Endothelial cell of umbilical vein (primary cell): ENCODE measurements at regions not wholly inside any gene's neighbourhood (a gene's known extent, or its start where the extent isn't known, plus 50 kb on each side); places are given as distances from the start of the nearest gene placed in this dataset.
"Not testable (repeated sequence)": the region's sequence is repeated elsewhere in the genome, so short reads cannot be mapped to it uniquely, and the experiment has no call there.

Experiments used
- BruUV-seq: library from RNA; stranded (reverse); fragments of 400-500 nt; replicated peaks from 2 replicates; lab custom pipeline; 2021; lab: Mats Ljungman, UMichigan
- CTCF ChIA-PET: fragments of 300-600, 350-600 bp; sonication (Branson Sonifier 250); formaldehyde crosslinking; loops from one replicate; lab custom pipeline; 2021; ENCODE audit warnings: antibody characterized with exemption, inconsistent platforms; lab: Charles Lee
- POLR2A ChIA-PET: fragments of 300-600, 350-600 bp; sonication (Branson Sonifier 250); formaldehyde crosslinking; loops from one replicate; lab custom pipeline; 2021; ENCODE audit warnings: antibody characterized with exemption, inconsistent platforms; lab: Charles Lee
- DNase-seq: peaks from one replicate; pipeline ENCODE4 v3.0.0-alpha.2; 2011; ENCODE audit warnings: low read depth, low spot score
- FAIRE-seq: peaks from 2 replicates; lab custom pipeline; 2011; peaks lifted over from hg19 to GRCh38; lab: Jason Lieb, UNC
- H2AFZ ChIP-seq: 2 replicates; pipeline ENCODE4 v1.6.0; 2012; ENCODE audit warnings: low read depth, low read length, control low read depth, inconsistent platforms
- H3K27ac ChIP-seq: 2 replicates; pipeline ENCODE4 v1.5.1; 2011; ENCODE audit warnings: low read depth, mild to moderate bottlenecking, control low read depth, low read length, moderate library complexity; ENCODE audit not compliant: insufficient read depth
- H3K27me3 ChIP-seq, 2 experiments: 2 replicates each; pipeline versions ENCODE4 v1.6.0 to v1.6.1; 2011; ENCODE audit warnings: low read length in 2 of 2, mixed read lengths in 1 of 2; ENCODE audit not compliant: control insufficient read depth in 2 of 2, insufficient read depth in 2 of 2
- H3K36me3 ChIP-seq, 2 experiments: 2 replicates in 1 of 2; 3 replicates in 1 of 2; pipeline ENCODE4 v1.5.1; 2011; ENCODE audit warnings: low read length in 2 of 2, mild to moderate bottlenecking in 1 of 2, moderate library complexity in 1 of 2; ENCODE audit not compliant: control insufficient read depth in 2 of 2, insufficient read depth in 2 of 2; ENCODE audit errors: extremely low read depth in 1 of 2
- H3K4me1 ChIP-seq: 3 replicates; pipeline ENCODE4 v1.5.1; 2011; ENCODE audit warnings: mild to moderate bottlenecking, low read length; ENCODE audit not compliant: control insufficient read depth, insufficient read depth; ENCODE audit errors: extremely low read depth
- H3K4me2 ChIP-seq: 2 replicates; pipeline ENCODE4 v1.6.1; 2011; ENCODE audit warnings: low read length, control low read depth, mixed read lengths; ENCODE audit not compliant: insufficient read depth
- H3K4me3 ChIP-seq, 3 experiments: fragments of 200-600 bp in 1 of 3; sonication (generic), shearing (Covaris generic) in 1 of 3; replicated peaks in 1 of 3; 2 replicates each; pipeline ENCODE4 v1.5.1; 2011 to 2016; ENCODE audit warnings: control low read depth in 3 of 3, low read length in 3 of 3, mild to moderate bottlenecking in 2 of 3, inconsistent platforms in 1 of 3, low read depth in 1 of 3, moderate library complexity in 1 of 3; ENCODE audit not compliant: insufficient read depth in 1 of 3
- H3K79me2 ChIP-seq: 2 replicates; pipeline ENCODE4 v1.6.0; 2012; ENCODE audit warnings: low read length, inconsistent platforms; ENCODE audit not compliant: control insufficient read depth, insufficient read depth
- H3K9ac ChIP-seq: replicated peaks from 2 replicates; pipeline ENCODE3; 2011; ENCODE audit warnings: low read length, control low read depth; ENCODE audit not compliant: insufficient read depth; ENCODE audit errors: extremely low read depth
- H3K9me1 ChIP-seq: replicated peaks from 3 replicates; pipeline ENCODE4 v1.6.0; 2011; ENCODE audit warnings: mild to moderate bottlenecking, low read length; ENCODE audit not compliant: control insufficient read depth, insufficient read depth; ENCODE audit errors: extremely low read depth
- H3K9me3 ChIP-seq: replicated peaks from 2 replicates; pipeline ENCODE4 v1.5.1; 2012; ENCODE audit warnings: low read length, inconsistent platforms; ENCODE audit not compliant: control insufficient read depth, insufficient read depth
- H4K20me1 ChIP-seq: replicated peaks from 2 replicates; pipeline ENCODE3; 2011; ENCODE audit warnings: mild to moderate bottlenecking, low read length; ENCODE audit not compliant: control insufficient read depth, insufficient read depth; ENCODE audit errors: extremely low read depth
- CTCF ChIP-seq, 2 donors: IDR thresholded peaks; 1 replicate in 1 of 2; 2 replicates in 1 of 2; pipeline ENCODE4 v1.5.1; 2011; ENCODE audit warnings: low read length in 2 of 2, mild to moderate bottlenecking in 2 of 2, moderate library complexity in 2 of 2, control low read depth in 1 of 2, inconsistent platforms in 1 of 2, low read depth in 1 of 2; ENCODE audit not compliant: insufficient read depth in 1 of 2; ENCODE audit errors: extremely low read depth in 1 of 2
- EZH2 ChIP-seq: IDR thresholded peaks from 2 replicates; pipeline ENCODE4 v1.6.1; 2012; ENCODE audit warnings: borderline replicate concordance, low read depth, mild to moderate bottlenecking, moderate library complexity, low read length, inconsistent platforms; ENCODE audit not compliant: severe bottlenecking
- FOS ChIP-seq: IDR thresholded peaks from 2 replicates; pipeline ENCODE4 v1.6.1; 2011; ENCODE audit warnings: mild to moderate bottlenecking, low read length, moderate library complexity, borderline replicate concordance; ENCODE audit not compliant: insufficient read depth
- GATA2 ChIP-seq: IDR thresholded peaks from 2 replicates; pipeline ENCODE4 v1.7.0; 2011; ENCODE audit warnings: low read depth, mild to moderate bottlenecking, moderate library complexity, mixed read lengths, low read length; ENCODE audit not compliant: insufficient read length, insufficient read depth
- JUN ChIP-seq: IDR thresholded peaks from 2 replicates; pipeline ENCODE4 v1.6.1; 2011; ENCODE audit warnings: borderline replicate concordance, low read depth; ENCODE audit not compliant: insufficient read length, insufficient read depth
- MAX ChIP-seq: IDR thresholded peaks from 2 replicates; pipeline ENCODE4 v1.6.1; 2011; ENCODE audit not compliant: insufficient read depth, insufficient read length
- MYC ChIP-seq: IDR thresholded peaks from one replicate; pipeline ENCODE4 v1.6.1; 2011; ENCODE audit warnings: mild to moderate bottlenecking, low read depth, low read length
- POLR2A ChIP-seq: IDR thresholded peaks from 2 replicates; pipeline ENCODE4 v1.6.1; 2012; ENCODE audit warnings: low read depth, mild to moderate bottlenecking, control low read depth, low read length
- POLR2AphosphoS5 ChIP-seq: IDR thresholded peaks from 2 replicates; pipeline ENCODE4 v1.6.1; 2012; ENCODE audit warnings: low read depth, mild to moderate bottlenecking, control low read depth, low read length, moderate library complexity; ENCODE audit not compliant: insufficient read depth
- dilution Hi-C: fragments of 300-500 bp; cut with MboI; formaldehyde crosslinking; loops from one replicate; pipeline ENCODE4 v1.15.0; 2019; ENCODE audit warnings: low sequenced_read_pairs; ENCODE audit not compliant: extremely low pct_ligation_motif_present
- intact Hi-C: fragments of 100-400 bp; cut with micrococcal nuclease; formaldehyde crosslinking; loops from one replicate; pipeline ENCODE4 v1.10.0; 2022

- H3K27me3 ChIP-seq, H4K20me1 ChIP-seq, H3K9me1 ChIP-seq, H3K9me3 ChIP-seq, H3K4me1 ChIP-seq, intact Hi-C loops, H3K79me2 ChIP-seq, dilution Hi-C loops, POLR2A ChIA-PET, H3K36me3 ChIP-seq: not testable (repeated sequence)
- TF ChIP-seq POLR2AphosphoS5 = peak; percentile 30
- H3K4me3 ChIP-seq = peak overlapping the region; percentile 59 to 83 (median 65)
- peak overlapping the region; percentile 92 for H2AFZ ChIP-seq
- H3K4me2 ChIP-seq = peak overlapping the region; percentile 67
- TSS peak; percentile 88 for BruUV-seq
- FAIRE-seq (peak; percentile 67), DNase-seq (peak; percentile 78)
- peak overlapping the region; percentile 1 for H3K9ac ChIP-seq
- H3K27ac ChIP-seq = peak overlapping the region; percentile 60
- CTCF ChIA-PET = interaction anchor here (1.0 kb wide), 1 partner anchor 220 kb away, joined by 3 read pairs; no protein-coding TSS in a partner anchor
These were observed 75.3 kb upstream of the PZP start for GRCh38 chr12:9283346-9284095.

- Histone ChIP-seq H3K4me2 (no peak overlapping the region), H4K20me1 (no peaks in the 10 kb centered on the region), H3K27ac (no peak overlapping the region), H3K27me3 (peaks cover 8 to 22% of the 10 kb centered on the region in 2 experiments), H3K4me3 (no peak overlapping the region), H3K4me1 (no peaks in the 10 kb centered on the region), H3K36me3 (no peaks in the 10 kb centered on the region), H3K9me3 (no peaks in the 10 kb centered on the region), H2AFZ (no peak overlapping the region), H3K79me2 (no peaks in the 10 kb centered on the region), H3K9me1 (no peaks in the 10 kb centered on the region), H3K9ac (no peak overlapping the region)
- ChIA-PET POLR2A (no interaction called here), CTCF (no interaction called here)
- intact Hi-C loops (no loop called here), dilution Hi-C loops (no loop called here)
- BruUV-seq = no TSS peak
- TF ChIP-seq MAX (no peak), GATA2 (no peak), POLR2A (no peak), MYC (no peak), EZH2 (no peak), JUN (no peak), POLR2AphosphoS5 (no peak), CTCF (IDR thresholded peaks at IDR 0.05; ENCODE audit: extremely low read depth in 1 of 2, insufficient read depth in 1 of 2, low read depth in 1 of 2, low read length in 2 of 2) (no peak), FOS (no peak)
- FAIRE-seq = no peak
- no peak for DNase-seq
These were observed 68.8 kb upstream of the PZP start for GRCh38 chr12:9276990-9277389.
